NCI-H446 treated with DMSO at 0.1 percent for 48 hours (cell line): ENCODE measurements at regions not wholly inside any gene's neighbourhood (a gene's known extent, or its start where the extent isn't known, plus 50 kb on each side); places are given as distances from the start of the nearest gene placed in this dataset.

Source experiments
- DNase-seq: peaks from one replicate; lab custom pipeline; 2025; lab: John Stamatoyannopoulos, UW

DNA sequence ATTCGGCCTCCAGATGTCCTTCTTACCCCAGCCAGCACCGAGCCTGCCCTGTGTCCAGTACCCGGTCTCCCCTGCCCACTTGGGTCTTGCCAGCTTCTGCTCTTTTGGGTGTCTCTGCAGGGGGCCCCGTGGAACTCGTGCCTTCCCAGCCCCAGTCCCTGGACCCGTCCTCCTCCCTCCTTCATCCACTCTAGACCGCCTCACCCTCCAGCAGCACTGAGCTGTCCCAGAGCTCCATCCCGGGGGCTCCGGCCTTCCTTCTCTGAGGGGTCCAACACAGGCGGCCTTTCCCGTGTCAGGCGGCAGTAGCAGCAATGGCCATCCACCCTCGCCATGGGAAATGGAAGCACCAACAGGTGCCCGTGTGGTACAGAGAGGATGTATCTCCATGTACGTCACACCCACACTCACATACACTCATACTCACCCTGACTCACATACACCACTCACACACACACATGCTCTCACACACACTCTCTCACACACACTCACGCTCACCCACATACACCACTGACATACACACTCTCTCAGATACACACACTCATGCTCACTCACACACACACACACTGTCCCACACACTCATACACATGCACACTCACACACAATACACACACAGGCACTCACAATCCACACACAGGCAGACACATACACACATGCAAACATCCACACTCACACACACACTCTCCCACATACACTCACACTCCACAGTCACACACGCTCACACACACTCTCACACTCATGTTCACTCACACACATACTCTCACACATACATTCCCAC, 827.5 kb upstream of the SALL3 start:
- DNase-seq: no peak

DNA sequence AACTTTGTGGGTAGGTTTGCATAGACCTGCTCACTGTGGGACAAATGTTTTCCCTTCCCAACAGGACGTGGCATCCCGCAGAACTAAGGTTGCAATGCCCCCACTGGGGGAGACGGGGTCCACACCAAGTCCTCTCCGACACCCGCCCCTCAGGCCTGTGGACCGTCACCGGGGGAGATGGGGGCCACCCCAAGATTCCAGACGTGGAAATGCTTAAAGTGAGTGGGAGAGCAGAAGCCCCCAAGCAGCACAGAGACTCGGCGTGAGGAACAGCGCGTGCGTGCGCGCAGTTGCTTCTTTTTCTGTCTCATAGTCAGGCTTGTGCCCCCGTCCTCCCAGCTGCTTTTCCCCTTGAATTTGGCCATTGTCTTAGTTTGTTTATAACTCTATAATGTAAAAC, 826.3 kb upstream of the SALL3 start:
- no peak for DNase-seq

DNA sequence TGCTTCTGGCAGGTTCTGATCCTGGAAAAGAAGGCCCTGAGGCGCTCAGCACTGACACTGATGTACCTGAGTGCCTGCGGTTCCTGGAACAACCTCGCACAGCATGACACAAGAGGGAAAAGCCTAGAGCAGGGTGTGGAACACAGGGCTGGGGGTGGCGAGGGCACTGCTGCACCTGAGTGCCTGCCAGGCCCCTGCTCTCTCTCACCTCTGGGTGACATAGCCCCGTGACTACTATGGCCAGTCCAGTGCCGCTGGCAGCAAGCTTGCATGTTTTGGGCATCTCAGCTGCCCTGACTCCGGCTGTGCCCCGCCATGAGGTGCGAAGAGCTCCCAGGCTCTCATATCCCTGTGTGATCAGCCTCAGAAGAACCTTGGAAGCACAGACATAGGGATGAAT, 825.2 kb upstream of the SALL3 start:
- no peak for DNase-seq

- DNase-seq: no peak
Observed at GRCh38 chr18:78154853-78155252, 824.8 kb upstream of the SALL3 start.

DNA sequence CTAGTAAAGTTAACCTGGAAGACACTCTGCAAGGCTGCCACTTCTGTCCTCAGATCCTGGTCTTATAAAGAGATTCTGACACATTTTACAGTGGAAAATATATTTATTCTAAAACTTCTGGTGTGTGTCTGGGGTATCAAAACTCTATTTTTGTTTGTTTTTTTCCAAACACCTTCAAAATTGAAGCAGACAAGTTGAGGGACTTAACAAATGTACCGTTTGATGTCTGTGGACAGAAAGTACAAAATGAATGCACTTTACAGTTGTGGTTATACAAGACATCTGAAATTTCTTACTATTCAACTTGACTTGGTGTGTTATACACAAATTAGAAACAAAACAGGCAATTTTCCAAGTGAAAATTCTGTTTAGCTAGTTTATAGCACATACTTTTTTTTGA, 823.2 kb upstream of the SALL3 start:
- DNase-seq: no peak

- no peak for DNase-seq
Observed at GRCh38 chr18:78158943-78159342, 820.7 kb upstream of the SALL3 start.

GRCh38 chr18:78159397-78159796, 820.2 kb upstream of the SALL3 start:
- DNase-seq: no peak

GRCh38 chr18:78160961-78161656, 818.5 kb upstream of the SALL3 start:
- DNase-seq: peak; percentile 1

- DNase-seq: no peak
Observed at GRCh38 chr18:78165525-78165924, 814.1 kb upstream of the SALL3 start.

DNA sequence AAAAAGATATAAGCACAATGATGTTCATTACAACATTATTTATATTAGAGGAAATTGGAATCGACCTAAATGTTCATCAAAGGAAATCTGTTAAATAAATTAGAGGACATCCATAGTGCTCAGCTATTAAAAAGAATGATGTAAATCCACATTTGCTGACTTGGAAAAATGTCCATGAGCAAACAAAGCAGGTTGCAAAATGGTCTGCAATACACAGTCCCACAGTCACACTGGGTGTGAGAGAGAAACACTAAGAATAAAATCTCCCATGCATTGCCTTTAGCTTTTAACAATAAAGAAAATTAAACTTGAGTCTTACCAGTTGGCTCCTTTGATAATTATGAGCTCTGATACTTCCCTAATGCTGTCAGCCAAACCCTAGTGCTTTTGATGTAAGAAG, 811.1 kb upstream of the SALL3 start:
- DNase-seq: no peak

GRCh38 chr18:78169174-78169864, 810.3 kb upstream of the SALL3 start:
- DNase-seq: no peak

GRCh38 chr18:78171954-78172353, 807.7 kb upstream of the SALL3 start:
- no peak for DNase-seq

DNA sequence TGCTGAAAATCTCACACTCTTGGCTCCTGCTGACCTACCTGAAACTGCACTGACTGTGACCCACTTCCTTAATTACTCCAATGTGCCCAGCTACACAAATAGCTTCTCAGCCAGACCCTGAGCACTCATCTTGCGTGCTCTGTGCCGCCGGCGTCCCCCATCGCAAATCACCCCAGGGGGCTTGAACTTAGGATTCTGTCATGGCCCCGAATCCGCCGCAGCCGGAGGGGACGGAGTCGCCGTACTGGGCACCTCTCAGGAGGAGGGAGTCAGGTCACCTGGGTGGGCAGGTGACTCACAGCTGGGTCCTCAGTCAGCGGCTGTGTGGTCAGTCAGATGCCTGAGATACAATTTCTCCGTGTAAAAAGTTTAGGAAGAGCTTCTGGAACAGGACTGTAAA, 804.9 kb upstream of the SALL3 start:
- DNase-seq: no peak

DNA sequence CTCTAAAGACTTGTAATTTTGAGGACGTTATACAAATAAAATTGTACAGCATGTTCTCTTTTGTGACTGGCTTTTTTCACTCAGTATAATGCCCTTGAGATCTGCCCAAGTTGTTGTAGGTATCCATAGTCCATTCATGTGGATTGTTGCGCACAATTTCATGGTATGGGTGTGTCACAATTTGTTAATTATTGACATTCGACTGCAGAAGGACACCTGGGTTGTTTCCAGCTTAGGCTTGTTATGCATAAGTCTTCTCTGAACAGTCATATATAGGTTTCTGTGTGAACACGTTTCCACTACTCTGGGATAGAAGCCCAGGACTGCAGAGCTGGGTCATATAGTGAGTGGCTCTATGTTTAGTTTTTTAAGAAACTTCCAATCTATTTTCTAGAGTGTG, 800.8 kb upstream of the SALL3 start:
- DNase-seq: no peak

GRCh38 chr18:78180741-78181140, 798.9 kb upstream of the SALL3 start:
- no peak for DNase-seq

- no peak for DNase-seq
Observed at GRCh38 chr18:78183815-78184214, 795.8 kb upstream of the SALL3 start.

DNA sequence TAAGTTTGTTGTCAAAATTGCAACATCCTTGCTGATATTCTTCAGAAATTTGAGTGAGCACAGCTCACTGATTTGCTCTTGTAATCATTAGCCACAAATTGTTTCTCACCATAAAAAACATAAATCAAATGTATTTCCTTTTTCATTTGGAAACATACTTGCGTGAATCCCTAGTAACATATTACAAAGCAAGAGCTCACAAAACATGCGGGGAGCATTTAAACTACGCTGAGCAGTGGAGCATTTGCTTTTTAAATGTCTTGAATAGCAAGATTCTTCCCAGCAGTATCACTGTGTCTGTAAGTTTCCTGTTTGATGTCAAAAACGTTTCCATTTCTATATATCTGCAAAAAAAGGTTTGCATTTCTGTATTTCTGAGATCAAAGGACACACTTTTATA, 788.3 kb upstream of the SALL3 start:
- no peak for DNase-seq

DNA sequence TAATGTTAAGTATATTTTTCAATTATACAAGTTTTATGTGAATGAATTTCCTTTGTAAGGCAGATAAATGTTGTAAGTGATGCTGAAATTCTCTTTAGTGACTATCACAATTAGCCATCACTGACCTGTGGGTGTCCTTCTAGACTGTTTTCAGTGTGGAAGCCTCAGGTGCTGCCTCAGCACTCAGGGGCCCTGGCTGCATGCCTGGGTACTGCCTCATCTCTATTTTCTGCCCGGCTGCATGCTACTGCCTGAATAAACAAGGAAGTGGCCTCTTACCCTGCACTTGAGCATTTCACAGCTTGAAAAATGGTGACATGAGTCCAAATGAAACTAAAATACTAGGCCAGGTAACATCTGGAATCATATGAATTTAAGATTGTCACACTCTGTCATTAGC, 787.6 kb upstream of the SALL3 start:
- no peak for DNase-seq

DNA sequence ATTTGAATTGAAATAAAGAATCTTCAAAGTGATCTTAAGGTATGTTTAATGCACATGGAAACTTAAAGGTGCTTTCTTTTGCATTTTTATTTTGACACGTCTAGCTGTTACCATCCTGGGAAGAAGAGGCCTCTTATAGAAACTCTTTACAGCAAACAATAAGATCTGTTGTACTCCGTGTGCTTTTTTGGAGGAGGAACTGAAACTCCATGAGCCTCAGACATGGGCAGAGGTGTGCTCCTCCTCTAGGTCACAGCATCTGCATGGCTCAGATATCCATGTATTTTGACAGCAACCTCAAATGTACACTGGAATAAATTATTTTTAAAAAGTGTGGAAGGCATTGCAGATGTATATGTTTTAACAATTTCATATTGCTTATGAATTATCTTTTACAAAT, 783.3 kb upstream of the SALL3 start:
- DNase-seq: no peak

DNA sequence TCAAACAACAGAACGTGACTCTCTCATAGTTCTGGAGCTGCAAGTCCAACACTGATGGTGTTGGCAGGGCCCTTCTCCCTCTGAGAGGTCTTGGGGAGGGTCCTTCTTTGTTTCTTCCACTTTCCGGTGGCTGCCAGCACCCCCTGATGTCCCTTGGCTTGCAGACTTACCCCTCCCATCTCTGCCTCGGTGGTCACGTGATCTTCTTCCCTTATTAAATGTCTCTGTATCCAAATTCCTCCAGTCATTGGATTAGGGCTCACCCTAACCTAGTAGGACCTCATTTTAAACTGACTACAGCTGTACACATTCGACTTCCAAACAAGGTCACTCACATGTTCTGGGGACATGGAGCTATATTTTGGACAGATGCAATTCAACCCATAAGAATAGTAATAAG, 780.6 kb upstream of the SALL3 start:
- no peak for DNase-seq

DNA sequence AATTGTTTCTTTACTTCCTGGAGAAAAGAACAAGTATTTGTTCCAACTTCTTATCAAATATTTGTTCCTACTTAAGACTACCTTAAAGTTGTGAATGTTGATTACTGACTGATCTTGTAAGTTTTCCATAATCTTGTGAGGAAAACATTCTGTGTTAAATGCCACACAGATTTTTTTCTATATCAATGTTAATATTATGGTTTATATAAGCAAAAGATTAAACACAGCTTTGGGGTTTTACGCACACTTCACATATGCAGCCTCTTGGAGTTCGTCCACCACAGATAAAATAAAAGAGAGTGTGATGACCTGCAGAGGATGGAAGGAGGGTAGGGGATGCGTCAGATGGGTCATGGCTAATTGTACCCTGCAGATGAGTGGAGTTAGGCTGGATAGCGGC, 780.0 kb upstream of the SALL3 start:
- no peak for DNase-seq

DNA sequence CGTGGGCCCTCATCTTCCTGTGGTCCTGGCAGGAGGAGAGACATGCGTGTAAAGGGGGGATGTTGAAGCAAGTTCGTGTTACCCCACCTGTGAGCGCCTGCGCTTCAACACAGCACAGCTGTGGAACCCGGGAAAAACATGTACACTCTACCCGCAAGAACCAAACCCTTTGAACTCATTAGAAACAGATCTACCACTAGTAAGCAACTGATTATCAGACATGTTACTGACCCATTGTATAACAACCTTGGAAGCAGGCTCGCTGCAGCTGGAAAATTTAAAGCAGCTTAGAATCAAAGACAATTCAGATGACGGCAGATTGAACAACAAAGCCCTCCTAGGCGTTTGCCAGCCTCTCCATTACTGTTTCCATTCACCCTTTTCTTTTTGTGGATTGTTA, 771.7 kb upstream of the SALL3 start:
- DNase-seq: no peak

DNA sequence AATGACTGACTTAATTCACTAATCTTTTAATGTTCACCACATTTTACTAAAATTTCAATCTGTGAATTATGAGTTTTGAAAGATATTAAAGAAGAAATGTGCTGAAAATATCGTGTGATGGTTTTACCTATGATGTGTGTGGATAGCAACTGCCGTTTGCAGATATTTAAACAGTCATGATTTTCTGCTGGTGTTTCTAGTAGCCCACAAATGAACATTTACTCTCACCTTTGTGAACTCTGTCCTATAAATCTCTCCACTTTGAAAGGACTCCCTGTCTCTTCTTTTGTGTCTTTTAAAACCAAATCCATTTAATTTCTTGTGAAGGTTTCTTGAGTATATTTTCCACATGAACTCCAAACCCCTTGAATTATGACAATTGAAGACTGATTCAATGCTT, 771.2 kb upstream of the SALL3 start:
- DNase-seq: no peak
